ENCODE measurements at regions not wholly inside any gene's neighbourhood (a gene's known extent, or its start where the extent isn't known, plus 50 kb on each side); places are given as distances from the start of the nearest gene placed in this dataset.

DNA sequence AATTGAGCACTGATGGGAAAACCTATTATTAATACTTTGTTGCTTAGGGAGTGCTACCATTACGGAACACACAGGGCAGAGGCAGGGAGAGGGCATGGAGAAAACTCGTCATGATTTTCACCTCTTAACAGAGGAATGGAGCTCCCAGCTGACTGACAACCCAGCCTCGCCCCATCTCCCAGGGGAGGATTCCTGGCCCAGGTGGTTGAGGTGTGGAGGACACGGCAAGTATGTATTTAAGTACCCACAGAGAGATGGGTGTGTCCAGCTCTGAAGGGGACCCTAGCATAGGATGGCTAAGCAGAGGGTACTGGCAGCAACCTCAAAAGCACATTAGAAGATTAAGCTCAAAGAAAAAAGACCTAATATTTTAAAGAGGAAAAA lies 261.9 kb upstream of the MOCS1 start:
- ChIA-PET POLR2A (no interaction called here), CTCF (ENCODE audit: low intra/inter-chr PET ratio, low total read pairs) (no interaction called here)
- DNase-seq (ENCODE audit: low spot score) (no peak), ATAC-seq (no peak), FAIRE-seq (no peak)
- H3K79me2 ChIP-seq (ENCODE audit: insufficient read depth, low read length), result no peaks in the 10 kb centered on the region
- H3K4me3 ChIP-seq (replicated peaks in 1 of 3; ENCODE audit: insufficient read depth in 1 of 3, low read depth in 2 of 3, low read length in 3 of 3), result no peak overlapping the region
- WGBS (ENCODE audit: low lambda C conversion rate), result 19% methylated on average over 4 of the region's 4 CpGs
- H2AFZ ChIP-seq (ENCODE audit: low read length), result no peak overlapping the region
- H3K27me3 ChIP-seq (ENCODE audit: control insufficient read depth in 1 of 2, insufficient read depth in 2 of 2, low read length in 2 of 2), result no peaks in the 10 kb centered on the region
- H3K36me3 ChIP-seq (replicated peaks in 1 of 2; ENCODE audit: control insufficient read depth in 1 of 2, insufficient read depth in 2 of 2, low read length in 2 of 2), result no peaks in the 10 kb centered on the region
- no peaks in the 10 kb centered on the region for H4K20me1 ChIP-seq (ENCODE audit: insufficient read depth, low read length)
- TF ChIP-seq, protein P1, sequence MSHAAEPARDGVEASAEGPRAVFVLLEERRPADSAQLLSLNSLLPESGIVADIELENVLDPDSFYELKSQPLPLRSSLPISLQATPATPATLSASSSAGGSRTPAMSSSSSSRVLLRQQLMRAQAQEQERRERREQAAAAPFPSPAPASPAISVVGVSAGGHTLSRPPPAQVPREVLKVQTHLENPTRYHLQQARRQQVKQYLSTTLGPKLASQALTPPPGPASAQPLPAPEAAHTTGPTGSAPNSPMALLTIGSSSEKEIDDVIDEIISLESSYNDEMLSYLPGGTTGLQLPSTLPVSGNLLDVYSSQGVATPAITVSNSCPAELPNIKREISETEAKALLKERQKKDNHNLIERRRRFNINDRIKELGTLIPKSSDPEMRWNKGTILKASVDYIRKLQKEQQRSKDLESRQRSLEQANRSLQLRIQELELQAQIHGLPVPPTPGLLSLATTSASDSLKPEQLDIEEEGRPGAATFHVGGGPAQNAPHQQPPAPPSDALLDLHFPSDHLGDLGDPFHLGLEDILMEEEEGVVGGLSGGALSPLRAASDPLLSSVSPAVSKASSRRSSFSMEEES (CRISPR knock-in tag; IDR thresholded peaks at IDR 0.05), result no peak
- TF ChIP-seq, protein P2, sequence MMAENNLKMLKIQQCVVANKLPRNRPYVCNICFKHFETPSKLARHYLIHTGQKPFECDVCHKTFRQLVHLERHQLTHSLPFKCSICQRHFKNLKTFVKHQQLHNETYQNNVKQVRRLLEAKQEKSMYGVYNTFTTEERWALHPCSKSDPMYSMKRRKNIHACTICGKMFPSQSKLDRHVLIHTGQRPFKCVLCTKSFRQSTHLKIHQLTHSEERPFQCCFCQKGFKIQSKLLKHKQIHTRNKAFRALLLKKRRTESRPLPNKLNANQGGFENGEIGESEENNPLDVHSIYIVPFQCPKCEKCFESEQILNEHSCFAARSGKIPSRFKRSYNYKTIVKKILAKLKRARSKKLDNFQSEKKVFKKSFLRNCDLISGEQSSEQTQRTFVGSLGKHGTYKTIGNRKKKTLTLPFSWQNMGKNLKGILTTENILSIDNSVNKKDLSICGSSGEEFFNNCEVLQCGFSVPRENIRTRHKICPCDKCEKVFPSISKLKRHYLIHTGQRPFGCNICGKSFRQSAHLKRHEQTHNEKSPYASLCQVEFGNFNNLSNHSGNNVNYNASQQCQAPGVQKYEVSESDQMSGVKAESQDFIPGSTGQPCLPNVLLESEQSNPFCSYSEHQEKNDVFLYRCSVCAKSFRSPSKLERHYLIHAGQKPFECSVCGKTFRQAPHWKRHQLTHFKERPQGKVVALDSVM (CRISPR knock-in tag; IDR thresholded peaks at IDR 0.05), result no peak
- no peak overlapping the region for H3K4me2 ChIP-seq (ENCODE audit: low read depth, low read length)
- H3K4me1 ChIP-seq (ENCODE audit: insufficient read depth, low read length), result no peaks in the 10 kb centered on the region
- in situ Hi-C loops (cut with HindIII; ENCODE audit: extremely low pct_ligation_motif_present, low pct_unique_long_range_greater_than_20kb) (no loop called here), intact Hi-C loops (cut with micrococcal nuclease; ENCODE audit: unreplicated experiment) (no loop called here)
- no peak overlapping the region for H3K27ac ChIP-seq (ENCODE audit: extremely low read length, insufficient read depth, low read length)
- no TSS peak for BruUV-seq (replicated peaks)
- no peaks in the 10 kb centered on the region for H3K9me3 ChIP-seq (ENCODE audit: low read length)
- no peak overlapping the region for H3K9ac ChIP-seq (ENCODE audit: insufficient read depth, low read depth, low read length)

DNA sequence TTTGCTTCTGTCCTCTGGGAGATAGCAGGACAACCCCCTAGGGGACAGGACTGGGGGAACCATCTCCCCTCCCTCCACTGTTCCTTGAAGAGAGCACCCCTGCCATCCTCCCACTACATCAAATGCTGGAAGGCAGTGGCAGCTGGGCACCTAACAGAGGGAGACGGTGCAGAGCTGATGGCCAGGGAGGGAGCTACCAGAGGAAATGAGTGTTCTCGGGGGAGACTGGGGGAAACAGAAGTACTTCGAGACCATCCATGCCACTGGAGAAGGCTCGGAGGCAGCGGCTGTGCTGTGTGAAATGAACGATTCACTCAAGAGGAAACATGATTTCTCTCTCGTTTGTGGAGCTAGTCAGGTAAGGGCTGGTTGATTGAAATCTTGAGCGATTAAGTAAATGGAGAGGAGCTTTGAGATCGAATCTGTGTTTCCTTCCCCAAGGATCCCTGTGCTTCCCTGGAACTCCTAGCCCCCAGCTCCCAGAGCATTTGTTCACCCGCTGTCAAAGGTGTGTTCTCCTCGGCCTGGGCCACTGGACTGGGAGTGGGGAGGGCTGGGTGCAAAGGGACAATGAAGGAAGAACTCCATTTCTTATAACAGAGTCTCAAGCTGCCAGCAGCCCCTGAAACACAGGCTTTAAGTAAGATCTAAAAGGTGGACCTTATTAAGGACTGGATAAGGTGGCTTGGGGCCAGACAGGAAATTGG lies 261.3 kb upstream of the MOCS1 start:
- ChIA-PET POLR2A (no interaction called here), CTCF (ENCODE audit: low intra/inter-chr PET ratio, low total read pairs) (no interaction called here)
- H3K4me2 ChIP-seq (ENCODE audit: low read depth, low read length), result no peak overlapping the region
- TF ChIP-seq TCF7 (IDR thresholded peaks at IDR 0.05; ENCODE audit: low read depth), result no peak
- no peak for TF ChIP-seq U2AF2 (IDR thresholded peaks at IDR 0.05; ENCODE audit: low read depth, low read length)
- TF ChIP-seq ZNF564 (CRISPR knock-in tag; IDR thresholded peaks at IDR 0.05), result no peak
- no peak for TF ChIP-seq ARNT2 (CRISPR knock-in tag; IDR thresholded peaks at IDR 0.05; ENCODE audit: low read depth)
- TF ChIP-seq ZNF329 (CRISPR knock-in tag; IDR thresholded peaks at IDR 0.05; ENCODE audit: low read depth), result no peak
- no peak for TF ChIP-seq ZNF333 (CRISPR knock-in tag; IDR thresholded peaks at IDR 0.05; ENCODE audit: borderline replicate concordance)
- TF ChIP-seq, protein P3, sequence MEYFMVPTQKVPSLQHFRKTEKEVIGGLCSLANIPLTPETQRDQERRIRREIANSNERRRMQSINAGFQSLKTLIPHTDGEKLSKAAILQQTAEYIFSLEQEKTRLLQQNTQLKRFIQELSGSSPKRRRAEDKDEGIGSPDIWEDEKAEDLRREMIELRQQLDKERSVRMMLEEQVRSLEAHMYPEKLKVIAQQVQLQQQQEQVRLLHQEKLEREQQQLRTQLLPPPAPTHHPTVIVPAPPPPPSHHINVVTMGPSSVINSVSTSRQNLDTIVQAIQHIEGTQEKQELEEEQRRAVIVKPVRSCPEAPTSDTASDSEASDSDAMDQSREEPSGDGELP (IDR thresholded peaks at IDR 0.05; ENCODE audit: borderline replicate concordance, low read depth), result no peak
- TF ChIP-seq MEIS1 (CRISPR knock-in tag; IDR thresholded peaks at IDR 0.05; ENCODE audit: borderline replicate concordance), result no peak
- TF ChIP-seq DPF2 (CRISPR knock-in tag; IDR thresholded peaks at IDR 0.05; ENCODE audit: borderline replicate concordance, low read depth), result no peak
- no peak for TF ChIP-seq ZNF446 (CRISPR knock-in tag; IDR thresholded peaks at IDR 0.05)

More for the DNA sequence above, 261.3 kb upstream of the MOCS1 start:
- ATAC-seq (no peak), DNase-seq (ENCODE audit: low spot score) (no peak), FAIRE-seq (no peak)
- Histone ChIP-seq H3K9ac (ENCODE audit: insufficient read depth, low read depth, low read length) (no peak overlapping the region), H3K4me3 (replicated peaks in 1 of 3; ENCODE audit: insufficient read depth in 1 of 3, low read depth in 2 of 3, low read length in 3 of 3) (no peak overlapping the region), H3K36me3 (replicated peaks in 1 of 2; ENCODE audit: control insufficient read depth in 1 of 2, insufficient read depth in 2 of 2, low read length in 2 of 2) (no peaks in the 10 kb centered on the region), H4K20me1 (ENCODE audit: insufficient read depth, low read length) (no peaks in the 10 kb centered on the region), H3K4me1 (ENCODE audit: insufficient read depth, low read length) (no peaks in the 10 kb centered on the region), H3K79me2 (ENCODE audit: insufficient read depth, low read length) (no peaks in the 10 kb centered on the region), H2AFZ (ENCODE audit: low read length) (no peak overlapping the region), H3K9me3 (ENCODE audit: low read length) (no peaks in the 10 kb centered on the region), H3K27ac (ENCODE audit: extremely low read length, insufficient read depth, low read length) (no peak overlapping the region), H3K27me3 (ENCODE audit: control insufficient read depth in 1 of 2, insufficient read depth in 2 of 2, low read length in 2 of 2) (no peaks in the 10 kb centered on the region)
- 11% methylated on average over 11 of the region's 11 CpGs for WGBS (ENCODE audit: low lambda C conversion rate)
- intact Hi-C loops (cut with micrococcal nuclease; ENCODE audit: unreplicated experiment), result no loop called here
- BruUV-seq (replicated peaks), result no TSS peak
- in situ Hi-C loops (cut with HindIII; ENCODE audit: extremely low pct_ligation_motif_present, low pct_unique_long_range_greater_than_20kb), result no loop called here
